OCI-LY7 (cell line): ENCODE measurements at regions not wholly inside any gene's neighbourhood (a gene's known extent, or its start where the extent isn't known, plus 50 kb on each side); places are given as distances from the start of the nearest gene placed in this dataset.

Source experiments
- BruUV-seq: library from RNA; stranded (reverse); fragments of 400-500 nt; replicated peaks from 2 replicates; lab custom pipeline; 2021; lab: Mats Ljungman, UMichigan
- CTCF ChIA-PET: fragments of 300-600 bp; sonication (Branson Sonifier 250); formaldehyde crosslinking; loops from one replicate; lab custom pipeline; 2022; ENCODE audit warnings: antibody characterized with exemption; ENCODE audit not compliant: unreplicated experiment; lab: Charles Lee
- POLR2A ChIA-PET: fragments of 300-600 bp; sonication (Branson Sonifier 250); formaldehyde crosslinking; loops from one replicate; lab custom pipeline; 2022; ENCODE audit warnings: antibody characterized with exemption; lab: Charles Lee
- DNase-seq: peaks from one replicate; pipeline ENCODE4 v3.0.0-alpha.2; 2015; ENCODE audit warnings: low spot score
- H2AFZ ChIP-seq: fragments of 200-600 bp; sonication (generic), shearing (Covaris generic); 2 replicates; pipeline ENCODE4 v1.6.1; 2014; ENCODE audit warnings: mild to moderate bottlenecking, antibody characterized with exemption, low read length, moderate library complexity
- H3K27ac ChIP-seq: fragments of 200-600 bp; sonication (generic); 2 replicates; pipeline ENCODE4 v1.5.1; 2014; ENCODE audit warnings: mixed run types, low read depth, mild to moderate bottlenecking, moderate library complexity, low read length, inconsistent platforms; ENCODE audit not compliant: poor library complexity, severe bottlenecking
- H3K36me3 ChIP-seq: fragments of 200-600 bp; sonication (generic); 2 replicates; pipeline ENCODE4 v1.6.1; 2014; ENCODE audit warnings: mild to moderate bottlenecking, antibody characterized with exemption, low read length, moderate library complexity, mixed read lengths; ENCODE audit not compliant: insufficient read depth
- H3K4me1 ChIP-seq: fragments of 200-600 bp; sonication (generic); 2 replicates; pipeline ENCODE4 v1.5.1; 2014; ENCODE audit warnings: mild to moderate bottlenecking, low read length; ENCODE audit not compliant: insufficient read depth, poor library complexity, severe bottlenecking
- H3K4me2 ChIP-seq: fragments of 200-600 bp; sonication (generic); 2 replicates; pipeline ENCODE4 v1.6.1; 2014; ENCODE audit warnings: mild to moderate bottlenecking, low read length
- H3K4me3 ChIP-seq: fragments of 200-600 bp; sonication (generic); 2 replicates; pipeline ENCODE4 v1.5.1; 2014; ENCODE audit warnings: mild to moderate bottlenecking, low read depth, low read length; ENCODE audit not compliant: poor library complexity, severe bottlenecking
- H3K79me2 ChIP-seq: fragments of 200-600 bp; sonication (generic); 2 replicates; pipeline ENCODE4 v1.6.1; 2016; ENCODE audit warnings: low read depth, mild to moderate bottlenecking, low read length, moderate library complexity, mixed read lengths; ENCODE audit not compliant: insufficient read depth
- H3K9me2 ChIP-seq: fragments of 200-600 bp; sonication (generic); 2 replicates; pipeline ENCODE4 v1.6.1; 2016; ENCODE audit warnings: mild to moderate bottlenecking, low read length, mixed read lengths; ENCODE audit not compliant: insufficient read depth
- H3K9me3 ChIP-seq: fragments of 200-600 bp; sonication (generic); 2 replicates; pipeline ENCODE4 v1.6.1; 2014; ENCODE audit warnings: mild to moderate bottlenecking, mixed run types, low read length, mixed read lengths
- H4K20me1 ChIP-seq: fragments of 200-600 bp; sonication (generic); 2 replicates; pipeline ENCODE4 v1.6.1; 2014; ENCODE audit warnings: mild to moderate bottlenecking, antibody characterized with exemption, low read length, moderate library complexity, mixed read lengths; ENCODE audit not compliant: insufficient read depth
- EZH2phosphoT487 ChIP-seq: fragments of 200-600 bp; sonication (generic); IDR thresholded peaks from 2 replicates; pipeline ENCODE4 v1.6.1; 2018; ENCODE audit warnings: low read depth, borderline replicate concordance, mild to moderate bottlenecking, mixed run types, antibody characterized with exemption, low read length, moderate library complexity, mixed read lengths
- intact Hi-C: fragments of 100-400 bp; cut with micrococcal nuclease; formaldehyde crosslinking; loops from one replicate; pipeline ENCODE4 v1.10.0; 2022; ENCODE audit not compliant: unreplicated experiment
- TF ChIP-seq, protein P1 (sequence below): fragments of 200-600 bp; sonication (generic); conservative IDR thresholded peaks from 2 replicates; pipeline ENCODE4 v1.5.1; 2014; ENCODE audit warnings: mild to moderate bottlenecking, antibody characterized with exemption, low read length, moderate library complexity, mixed read lengths

DNA sequence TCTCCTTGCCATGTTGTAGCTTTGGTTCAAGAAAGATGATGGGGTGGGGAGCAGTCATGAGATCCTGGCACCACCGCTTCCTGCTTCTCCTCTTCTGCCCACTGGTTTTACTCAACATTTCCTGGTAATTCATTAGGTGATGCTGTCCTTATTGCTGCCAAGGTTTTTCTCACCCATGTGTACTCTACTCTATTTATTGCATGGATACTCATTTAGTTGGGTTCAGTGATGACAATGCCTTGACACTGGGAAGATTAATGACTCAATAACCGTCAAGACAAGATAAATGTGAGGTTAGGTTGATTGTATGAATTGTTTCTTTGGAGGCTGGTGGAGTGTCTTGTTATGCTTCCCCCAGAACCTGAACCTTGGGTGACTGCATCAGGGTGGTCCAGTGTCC, 484.2 kb downstream of the SIPA1L2 start:
- no TSS peak for BruUV-seq
- ChIA-PET POLR2A (no interaction called here), CTCF (no interaction called here)

DNA sequence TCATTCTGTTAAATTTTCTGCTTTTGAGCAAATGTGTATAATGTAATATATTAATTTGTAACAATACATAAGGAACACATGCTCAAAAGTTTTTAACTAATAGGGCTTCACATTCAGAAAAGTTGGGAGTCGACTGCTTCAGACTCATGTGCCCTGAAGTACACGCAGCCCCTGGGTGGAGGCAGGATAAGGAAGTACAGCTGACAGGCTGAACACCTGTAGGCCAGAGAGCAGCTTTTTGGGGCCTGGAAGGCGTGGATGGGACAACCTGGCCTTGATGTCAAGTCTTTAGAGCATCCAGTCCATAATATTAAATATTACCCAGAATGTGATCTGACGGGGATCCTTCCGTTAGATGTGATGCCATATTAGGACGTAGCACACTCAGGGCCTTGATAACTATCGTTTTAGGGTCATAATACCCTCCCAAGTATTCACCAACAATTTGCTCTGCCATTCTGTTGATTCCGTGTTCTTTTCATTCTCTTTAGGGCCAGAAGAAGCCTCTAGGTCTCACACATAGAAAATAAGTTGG, 485.2 kb downstream of the SIPA1L2 start:
- no peak overlapping the region for H2AFZ ChIP-seq
- BruUV-seq, result no TSS peak
- ChIA-PET CTCF (no interaction called here), POLR2A (no interaction called here)
- no peak overlapping the region for H3K4me2 ChIP-seq
- DNase-seq, result no peak
- no peaks in the 10 kb centered on the region for H4K20me1 ChIP-seq
- no peaks in the 10 kb centered on the region for H3K79me2 ChIP-seq
- H3K4me1 ChIP-seq, result no peaks in the 10 kb centered on the region
- H3K27ac ChIP-seq, result no peak overlapping the region
- H3K9me3 ChIP-seq, result no peaks in the 10 kb centered on the region
- H3K9me2 ChIP-seq, result no peaks in the 10 kb centered on the region
- no peak for TF ChIP-seq EZH2phosphoT487
- TF ChIP-seq, protein P1, sequence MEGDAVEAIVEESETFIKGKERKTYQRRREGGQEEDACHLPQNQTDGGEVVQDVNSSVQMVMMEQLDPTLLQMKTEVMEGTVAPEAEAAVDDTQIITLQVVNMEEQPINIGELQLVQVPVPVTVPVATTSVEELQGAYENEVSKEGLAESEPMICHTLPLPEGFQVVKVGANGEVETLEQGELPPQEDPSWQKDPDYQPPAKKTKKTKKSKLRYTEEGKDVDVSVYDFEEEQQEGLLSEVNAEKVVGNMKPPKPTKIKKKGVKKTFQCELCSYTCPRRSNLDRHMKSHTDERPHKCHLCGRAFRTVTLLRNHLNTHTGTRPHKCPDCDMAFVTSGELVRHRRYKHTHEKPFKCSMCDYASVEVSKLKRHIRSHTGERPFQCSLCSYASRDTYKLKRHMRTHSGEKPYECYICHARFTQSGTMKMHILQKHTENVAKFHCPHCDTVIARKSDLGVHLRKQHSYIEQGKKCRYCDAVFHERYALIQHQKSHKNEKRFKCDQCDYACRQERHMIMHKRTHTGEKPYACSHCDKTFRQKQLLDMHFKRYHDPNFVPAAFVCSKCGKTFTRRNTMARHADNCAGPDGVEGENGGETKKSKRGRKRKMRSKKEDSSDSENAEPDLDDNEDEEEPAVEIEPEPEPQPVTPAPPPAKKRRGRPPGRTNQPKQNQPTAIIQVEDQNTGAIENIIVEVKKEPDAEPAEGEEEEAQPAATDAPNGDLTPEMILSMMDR, result no peak
- intact Hi-C loops, result no loop called here
- H3K4me3 ChIP-seq, result no peak overlapping the region
- H3K36me3 ChIP-seq, result no peaks in the 10 kb centered on the region

More for the DNA sequence above, 484.2 kb downstream of the SIPA1L2 start:
- Histone ChIP-seq H3K4me3 (no peak overlapping the region), H3K27ac (no peak overlapping the region), H3K9me2 (no peaks in the 10 kb centered on the region), H4K20me1 (no peaks in the 10 kb centered on the region), H3K36me3 (no peaks in the 10 kb centered on the region), H3K79me2 (no peaks in the 10 kb centered on the region), H3K9me3 (no peaks in the 10 kb centered on the region), H3K4me1 (no peaks in the 10 kb centered on the region), H3K4me2 (no peak overlapping the region), H2AFZ (no peak overlapping the region)
- DNase-seq, result no peak
- intact Hi-C loops, result no loop called here
- TF ChIP-seq, protein P1, result no peak
- no peak for TF ChIP-seq EZH2phosphoT487

DNA sequence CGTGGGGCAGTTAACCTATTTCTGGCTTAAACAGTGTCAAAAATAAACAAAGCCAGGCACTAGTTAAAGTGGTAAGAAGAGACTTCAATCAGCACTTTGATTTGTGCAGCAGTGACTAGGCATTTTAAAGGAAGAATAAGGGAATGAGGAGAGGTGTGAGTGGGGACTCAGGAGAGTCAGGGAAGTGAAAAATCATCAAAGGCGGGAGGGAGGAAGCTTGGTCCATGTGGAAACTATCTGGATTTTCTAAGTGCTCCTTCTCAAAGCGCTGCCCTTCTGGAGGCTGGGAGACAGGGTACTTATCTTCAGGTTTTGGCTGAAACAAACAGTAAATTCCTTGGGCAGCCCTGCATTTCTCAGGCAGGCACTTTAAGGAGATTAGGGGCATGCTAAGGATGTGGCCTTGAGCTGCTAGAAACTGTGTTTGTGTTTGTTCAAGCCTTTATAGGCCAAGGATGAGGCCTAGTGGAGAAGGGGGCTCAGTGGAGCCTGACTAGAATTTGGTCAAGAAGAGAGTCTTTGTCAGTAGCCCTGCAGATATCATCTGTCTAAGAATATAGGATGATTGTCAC, 486.5 kb downstream of the SIPA1L2 start:
- H3K79me2 ChIP-seq, result no peaks in the 10 kb centered on the region
- H2AFZ ChIP-seq, result no peak overlapping the region
- no peak for DNase-seq
- H3K4me2 ChIP-seq, result no peak overlapping the region
- H3K9me3 ChIP-seq, result no peaks in the 10 kb centered on the region
- no peaks in the 10 kb centered on the region for H4K20me1 ChIP-seq
- no peaks in the 10 kb centered on the region for H3K9me2 ChIP-seq
- BruUV-seq, result no TSS peak
- POLR2A ChIA-PET, result interaction anchor here (0.6 kb wide), 1 partner anchor 406 kb away, joined by 4 read pairs; no protein-coding TSS in a partner anchor
- H3K4me1 ChIP-seq, result no peaks in the 10 kb centered on the region
- CTCF ChIA-PET, result no interaction called here
- TF ChIP-seq, protein P1, result no peak
- no peak for TF ChIP-seq EZH2phosphoT487
- no peak overlapping the region for H3K27ac ChIP-seq
- intact Hi-C loops, result no loop called here
- H3K36me3 ChIP-seq, result no peaks in the 10 kb centered on the region
- no peak overlapping the region for H3K4me3 ChIP-seq
